Skeletal muscle tissue (tissue), 3 donors: ENCODE measurements at regions not wholly inside any gene's neighbourhood (a gene's known extent, or its start where the extent isn't known, plus 50 kb on each side); places are given as distances from the start of the nearest gene placed in this dataset.

Source experiments
- H3K27ac ChIP-seq: one replicate; pipeline ENCODE4 v1.7.0; 2013; ENCODE audit warnings: mild to moderate bottlenecking, low read depth, low read length, inconsistent platforms
- H3K27me3 ChIP-seq, 3 donors: one replicate each; pipeline ENCODE4 v1.7.0; 2013; ENCODE audit warnings: low read length in 3 of 3; ENCODE audit not compliant: control insufficient read depth in 3 of 3, insufficient read depth in 3 of 3
- H3K36me3 ChIP-seq, 3 donors: one replicate each; pipeline ENCODE4 v1.7.0; 2013; ENCODE audit warnings: low read length in 3 of 3; ENCODE audit not compliant: control insufficient read depth in 3 of 3, insufficient read depth in 3 of 3
- H3K4me1 ChIP-seq, 3 donors: one replicate each; pipeline ENCODE4 v1.7.0; 2013; ENCODE audit warnings: low read length in 3 of 3, mild to moderate bottlenecking in 3 of 3; ENCODE audit not compliant: control insufficient read depth in 3 of 3, insufficient read depth in 3 of 3
- H3K4me3 ChIP-seq, 3 donors: one replicate each; pipeline ENCODE4 v1.7.0; 2013; ENCODE audit warnings: low read length in 3 of 3
- H3K9ac ChIP-seq, 3 donors: one replicate each; pipeline ENCODE4 v1.7.0; 2013; ENCODE audit warnings: low read length in 3 of 3, mild to moderate bottlenecking in 3 of 3, moderate library complexity in 2 of 3, low read depth in 1 of 3
- H3K9me3 ChIP-seq, 3 donors: one replicate each; pipeline ENCODE4 v1.7.0; 2013; ENCODE audit warnings: low read length in 3 of 3; ENCODE audit not compliant: control insufficient read depth in 3 of 3
- donor health status: Osteomylitis.

GRCh38 chr6:148075352-148075751 is 267.3 kb upstream of the SASH1 start:
- H3K9ac ChIP-seq = no peak overlapping the region
- H3K27me3 ChIP-seq = no peaks in the 10 kb centered on the region
- H3K4me1 ChIP-seq = no peaks in the 10 kb centered on the region
- no peaks in the 10 kb centered on the region for H3K36me3 ChIP-seq
- no peak overlapping the region for H3K27ac ChIP-seq
- H3K4me3 ChIP-seq = no peak overlapping the region
- H3K9me3 ChIP-seq = no peaks in the 10 kb centered on the region

- no peak overlapping the region for H3K27ac ChIP-seq
- no peaks in the 10 kb centered on the region for H3K36me3 ChIP-seq
- H3K4me3 ChIP-seq = no peak overlapping the region
- H3K27me3 ChIP-seq = no peaks in the 10 kb centered on the region
- H3K4me1 ChIP-seq = no peaks in the 10 kb centered on the region
- H3K9ac ChIP-seq = no peak overlapping the region
- no peaks in the 10 kb centered on the region for H3K9me3 ChIP-seq
These were observed 266.6 kb upstream of the SASH1 start for GRCh38 chr6:148076051-148076450.

DNA sequence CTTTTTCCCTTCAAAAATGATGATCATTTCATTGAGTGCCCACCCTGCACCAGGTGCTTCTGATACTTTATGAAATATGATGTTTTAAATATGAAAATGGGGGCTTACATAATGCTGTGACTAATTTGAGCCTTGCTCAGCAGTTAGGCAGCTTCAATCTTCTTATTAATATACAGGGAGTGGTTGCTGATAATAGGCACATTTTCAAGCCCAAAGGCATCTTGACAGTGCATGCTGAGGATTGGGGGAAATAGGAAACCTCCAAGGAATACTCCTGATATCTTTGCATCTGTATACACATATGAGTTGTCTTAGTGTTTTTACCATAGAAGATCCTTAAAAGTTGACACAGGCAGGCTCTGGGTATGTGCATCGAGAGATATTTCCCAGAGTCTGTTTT is 262.3 kb upstream of the SASH1 start:
- no peak overlapping the region for H3K9ac ChIP-seq
- no peaks in the 10 kb centered on the region for H3K36me3 ChIP-seq
- H3K4me1 ChIP-seq = no peaks in the 10 kb centered on the region
- no peaks in the 10 kb centered on the region for H3K9me3 ChIP-seq
- no peak overlapping the region for H3K4me3 ChIP-seq
- no peaks in the 10 kb centered on the region for H3K27me3 ChIP-seq
- H3K27ac ChIP-seq = no peak overlapping the region

DNA sequence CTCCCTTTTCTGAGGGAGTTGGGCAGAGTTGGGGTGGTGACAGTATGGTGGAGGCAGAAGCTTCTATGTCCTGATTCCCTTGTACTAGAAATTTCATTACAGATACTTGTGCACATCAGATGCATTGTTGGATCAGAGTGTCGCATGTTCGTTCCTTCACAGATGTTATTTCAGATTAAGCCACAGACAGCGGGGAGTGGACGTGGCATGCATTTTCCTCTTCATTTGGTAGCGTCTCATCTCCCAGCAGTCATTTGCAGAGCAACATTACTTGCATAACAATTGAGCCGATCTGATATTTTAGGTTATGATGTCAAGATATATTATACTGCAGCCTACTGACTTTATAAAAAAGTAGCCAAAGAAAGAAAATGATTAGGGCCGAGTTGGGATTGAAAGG is 261.6 kb upstream of the SASH1 start:
- Histone ChIP-seq H3K4me3 (no peak overlapping the region), H3K27me3 (no peaks in the 10 kb centered on the region), H3K4me1 (no peaks in the 10 kb centered on the region), H3K36me3 (no peaks in the 10 kb centered on the region), H3K9ac (no peak overlapping the region), H3K27ac (no peak overlapping the region), H3K9me3 (no peaks in the 10 kb centered on the region)

DNA sequence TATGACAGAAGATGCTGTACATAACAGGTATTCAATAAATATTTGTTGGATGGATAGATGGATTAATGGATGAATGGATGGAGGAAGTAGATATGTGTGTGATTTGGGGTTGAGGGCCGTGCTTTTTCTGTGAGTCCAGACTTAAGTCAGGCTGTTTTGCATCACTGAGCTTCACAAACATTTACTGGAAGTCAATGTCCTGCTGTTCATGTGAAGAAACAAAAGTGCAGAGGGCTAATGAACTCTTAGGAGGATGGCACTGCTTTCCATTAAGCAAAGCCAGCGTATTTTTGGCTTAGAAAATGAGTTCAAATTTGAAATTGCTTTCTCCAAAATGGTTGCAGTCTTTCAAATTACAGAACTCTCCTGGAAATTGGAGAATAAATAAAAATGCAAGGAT is 260.6 kb upstream of the SASH1 start:
- Histone ChIP-seq H3K27me3 (no peaks in the 10 kb centered on the region), H3K27ac (no peak overlapping the region), H3K36me3 (no peaks in the 10 kb centered on the region)

DNA sequence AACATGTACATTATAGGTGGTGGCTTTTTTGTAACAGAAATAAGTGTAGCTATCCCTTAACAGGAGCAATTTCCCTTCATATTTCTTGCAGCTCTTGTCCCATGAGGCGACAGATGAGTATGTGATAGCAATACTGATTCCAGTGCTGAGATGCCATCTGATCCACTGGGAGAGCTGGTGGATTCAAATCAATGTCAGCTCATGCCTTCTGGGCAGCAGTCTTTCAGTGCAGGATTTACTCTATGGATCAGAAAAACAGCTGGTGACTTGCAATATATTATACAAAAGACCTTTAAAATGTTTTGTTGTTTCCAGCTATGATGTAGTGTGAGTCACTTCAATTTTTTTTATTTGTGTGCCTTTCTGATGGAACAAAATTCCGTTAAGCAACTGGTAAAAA is 259.9 kb upstream of the SASH1 start:
- Histone ChIP-seq H3K9ac (no peak overlapping the region), H3K27ac (no peak overlapping the region), H3K9me3 (no peaks in the 10 kb centered on the region), H3K27me3 (no peaks in the 10 kb centered on the region), H3K36me3 (no peaks in the 10 kb centered on the region), H3K4me3 (no peak overlapping the region), H3K4me1 (no peaks in the 10 kb centered on the region)

More for the DNA sequence above, 260.6 kb upstream of the SASH1 start:
- Histone ChIP-seq H3K9me3 (no peaks in the 10 kb centered on the region), H3K9ac (no peak overlapping the region), H3K4me1 (no peaks in the 10 kb centered on the region), H3K4me3 (no peak overlapping the region)

GRCh38 chr6:148085631-148086331 is 256.9 kb upstream of the SASH1 start:
- no peak overlapping the region for H3K27ac ChIP-seq

DNA sequence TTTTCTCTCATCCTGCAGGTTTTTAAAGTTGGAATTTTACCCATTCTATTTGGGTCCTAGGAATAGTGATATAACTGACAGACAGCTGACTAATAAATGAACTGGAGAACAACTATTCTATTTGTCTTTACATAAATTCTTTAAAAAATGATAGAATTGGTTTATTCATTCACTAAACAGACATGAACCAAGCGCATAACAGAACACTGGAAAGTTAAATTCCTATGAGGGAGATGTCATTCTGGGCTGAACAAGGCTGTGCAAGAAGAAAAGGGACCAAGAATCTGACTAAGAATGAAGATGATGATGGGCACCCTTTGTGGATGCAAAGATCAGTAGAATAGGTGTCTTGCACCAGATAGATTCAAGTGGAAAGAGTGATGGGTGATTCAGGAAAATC is 256.3 kb upstream of the SASH1 start:
- H3K36me3 ChIP-seq = no peaks in the 10 kb centered on the region
- no peak overlapping the region for H3K9ac ChIP-seq
- H3K4me1 ChIP-seq = no peaks in the 10 kb centered on the region
- H3K9me3 ChIP-seq = peaks cover 0 to 2% (median 0%) of the 10 kb centered on the region in 3 donors
- H3K4me3 ChIP-seq = no peak overlapping the region
- no peak overlapping the region for H3K27ac ChIP-seq
- H3K27me3 ChIP-seq = no peaks in the 10 kb centered on the region

More at GRCh38 chr6:148085631-148086331, 256.9 kb upstream of the SASH1 start:
- Histone ChIP-seq H3K4me1 (no peaks in the 10 kb centered on the region), H3K27me3 (no peaks in the 10 kb centered on the region), H3K9me3 (no peaks in the 10 kb centered on the region), H3K36me3 (no peaks in the 10 kb centered on the region), H3K9ac (no peak overlapping the region), H3K4me3 (no peak overlapping the region)

GRCh38 chr6:148086843-148087242 is 255.8 kb upstream of the SASH1 start:
- no peaks in the 10 kb centered on the region for H3K36me3 ChIP-seq
- H3K27ac ChIP-seq = no peak overlapping the region
- H3K4me1 ChIP-seq = no peaks in the 10 kb centered on the region
- peaks cover 0 to 4% (median 0%) of the 10 kb centered on the region in 3 donors for H3K9me3 ChIP-seq
- no peak overlapping the region for H3K9ac ChIP-seq
- no peaks in the 10 kb centered on the region for H3K27me3 ChIP-seq
- no peak overlapping the region for H3K4me3 ChIP-seq

- Histone ChIP-seq H3K27ac (no peak overlapping the region), H3K9ac (no peak overlapping the region), H3K27me3 (no peaks in the 10 kb centered on the region), H3K4me3 (no peak overlapping the region), H3K9me3 (peaks cover 0 to 4% (median 0%) of the 10 kb centered on the region in 3 donors), H3K36me3 (no peaks in the 10 kb centered on the region), H3K4me1 (no peaks in the 10 kb centered on the region)
These were observed 255.0 kb upstream of the SASH1 start for GRCh38 chr6:148087659-148088058.
